Limb (tissue), 2 donors: ENCODE measurements at regions not wholly inside any gene's neighbourhood (a gene's known extent, or its start where the extent isn't known, plus 50 kb on each side); places are given as distances from the start of the nearest gene placed in this dataset.
"Not testable (repeated sequence)": the region's sequence is repeated elsewhere in the genome, so short reads cannot be mapped to it uniquely, and the experiment has no call there.

Experiments
- DNase-seq, 2 donors: peaks; one replicate each; pipeline ENCODE4 v3.0.0-alpha.2; 2016; ENCODE audit errors: extremely low spot score in 2 of 2

- DNase-seq = no peak
Measured at GRCh38 chr2:184993746-184994145, 395.4 kb downstream of the ZNF804A start.

DNA sequence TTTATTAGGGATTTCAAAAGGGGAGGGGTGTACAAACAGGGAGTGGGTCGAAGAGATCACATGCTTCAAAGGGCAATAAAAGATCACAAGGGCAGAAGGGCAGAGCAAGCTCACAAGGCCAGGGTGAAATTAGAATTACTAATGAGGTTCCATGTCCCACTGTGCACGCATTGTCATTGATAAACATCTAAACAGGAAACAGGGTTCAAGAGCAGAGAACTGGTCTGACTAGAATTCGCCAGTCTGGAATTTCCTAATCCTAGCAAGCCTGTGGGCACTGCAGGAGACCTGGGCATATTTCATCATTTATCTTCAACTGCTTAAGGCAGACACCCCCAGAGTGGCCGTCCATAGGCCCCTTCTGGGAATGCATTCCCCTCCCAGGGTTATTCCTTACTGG lies 408.2 kb downstream of the ZNF804A start:
- DNase-seq = no peak

- no peak for DNase-seq
Measured at GRCh38 chr2:185012643-185013042, 414.3 kb downstream of the ZNF804A start.

DNA sequence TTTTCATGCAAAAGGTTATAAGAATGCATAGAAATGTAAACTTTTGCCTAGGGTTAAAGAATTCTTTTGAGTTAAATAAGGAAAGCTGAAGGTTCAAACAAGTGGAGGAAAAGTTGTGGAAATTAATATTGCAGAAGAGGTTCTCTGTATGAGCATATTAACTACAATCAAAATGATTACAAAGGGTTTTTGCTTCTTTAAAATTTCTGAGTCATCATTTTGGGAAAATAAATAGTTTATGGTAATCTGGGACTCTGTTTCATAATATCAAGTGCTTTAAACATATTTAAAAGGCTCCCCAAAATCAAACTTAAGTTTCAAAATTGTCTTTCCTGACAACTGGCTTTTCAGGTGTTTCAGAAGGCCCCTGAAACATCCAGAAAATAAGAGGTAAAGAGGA lies 415.7 kb downstream of the ZNF804A start:
- DNase-seq = no peak

DNA sequence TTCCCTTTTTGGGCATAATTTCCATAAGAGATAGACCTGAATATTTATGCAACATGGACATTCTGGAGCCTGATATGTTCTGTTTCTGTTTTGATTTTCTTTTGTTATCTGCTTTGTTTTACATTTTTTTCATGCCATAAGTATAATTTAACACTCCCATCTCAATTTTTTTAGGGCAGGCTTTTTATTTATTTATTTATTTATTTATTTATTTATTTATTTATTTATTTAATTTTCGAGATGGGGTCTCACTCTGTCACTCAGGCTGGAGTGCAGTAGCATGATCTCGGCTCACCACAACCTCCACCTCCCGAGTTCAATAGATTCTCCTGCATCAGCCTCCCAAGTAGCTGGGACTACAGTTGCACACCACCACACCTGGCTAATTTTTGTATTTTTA lies 427.6 kb downstream of the ZNF804A start:
- DNase-seq = not testable (repeated sequence)

DNA sequence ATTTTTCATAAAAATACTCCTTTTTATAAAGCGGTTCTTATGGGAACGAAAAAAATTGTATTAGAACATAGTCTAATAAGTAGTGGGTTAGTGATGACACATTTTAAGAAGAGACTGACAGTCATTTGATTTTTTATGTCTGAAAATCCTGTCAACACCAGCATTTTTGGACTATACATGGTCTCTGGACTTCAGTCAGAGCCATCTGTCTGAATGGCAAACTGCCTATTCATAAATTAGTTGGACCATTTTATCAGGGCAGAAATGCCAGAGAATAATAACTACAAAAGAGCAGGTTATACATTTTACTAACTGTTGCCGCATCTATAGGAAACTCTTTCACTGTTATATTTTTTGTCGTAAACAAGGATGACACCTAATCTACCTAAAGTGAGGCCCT lies 437.6 kb downstream of the ZNF804A start:
- DNase-seq = no peak

GRCh38 chr2:185044323-185044874 lies 446.1 kb downstream of the ZNF804A start:
- DNase-seq = no peak

DNA sequence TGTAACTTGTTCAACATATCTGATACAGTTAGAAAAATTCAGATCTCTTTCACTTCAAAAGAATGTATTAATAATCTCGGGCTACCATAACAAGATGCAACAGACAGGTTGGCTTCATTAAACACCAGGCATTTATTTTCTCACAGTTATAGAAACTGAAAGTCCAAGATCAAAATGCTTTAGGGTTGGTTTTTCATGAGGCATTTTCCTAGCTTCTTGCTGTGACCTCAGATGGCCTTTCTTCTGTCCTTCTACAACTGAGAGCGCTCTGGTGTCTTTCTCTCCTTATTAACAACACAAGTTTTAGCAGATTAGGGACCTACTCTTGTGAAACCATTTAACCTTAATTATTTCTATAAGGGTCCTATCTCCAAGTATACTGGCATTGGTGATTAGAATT lies 452.5 kb downstream of the ZNF804A start:
- no peak for DNase-seq

GRCh38 chr2:185063761-185064160 lies 465.4 kb downstream of the ZNF804A start:
- no peak for DNase-seq

GRCh38 chr2:185066128-185066527 lies 467.8 kb downstream of the ZNF804A start:
- DNase-seq = no peak

GRCh38 chr2:185069107-185069506 lies 470.8 kb downstream of the ZNF804A start:
- DNase-seq = no peak

- no peak for DNase-seq
Measured at GRCh38 chr2:185074156-185074555, 475.8 kb downstream of the ZNF804A start.

- no peak for DNase-seq
Measured at GRCh38 chr2:185082749-185083148, 484.4 kb downstream of the ZNF804A start.

GRCh38 chr2:185108588-185108987 lies 510.3 kb downstream of the ZNF804A start:
- no peak for DNase-seq

- DNase-seq = no peak
Measured at GRCh38 chr2:185127412-185127811, 529.1 kb downstream of the ZNF804A start.

DNA sequence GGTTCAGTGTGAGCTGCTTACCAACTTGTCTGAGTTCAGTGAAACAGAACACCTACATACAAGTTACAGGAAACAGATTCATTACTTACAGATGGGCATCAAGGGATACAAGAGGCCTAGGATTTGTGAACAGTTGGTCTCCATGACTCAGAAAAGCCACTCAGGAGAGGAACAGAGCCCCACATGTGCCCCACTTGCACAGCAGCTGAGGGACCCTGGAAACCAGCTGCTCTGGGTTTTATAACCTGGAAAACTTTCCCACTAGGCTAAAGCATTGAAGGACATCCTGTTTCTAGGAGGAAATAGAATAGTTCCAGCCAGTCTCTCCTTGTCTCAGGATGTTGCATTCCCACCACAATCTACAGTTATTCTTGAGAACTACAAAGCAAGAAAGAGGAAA lies 530.0 kb downstream of the ZNF804A start:
- peak in 1 of 2 donors; percentile 5 for DNase-seq

GRCh38 chr2:185128996-185129395 lies 530.7 kb downstream of the ZNF804A start:
- peak in 1 of 2 donors; percentile 30 for DNase-seq

GRCh38 chr2:185130685-185131084 lies 532.4 kb downstream of the ZNF804A start:
- DNase-seq = no peak

DNA sequence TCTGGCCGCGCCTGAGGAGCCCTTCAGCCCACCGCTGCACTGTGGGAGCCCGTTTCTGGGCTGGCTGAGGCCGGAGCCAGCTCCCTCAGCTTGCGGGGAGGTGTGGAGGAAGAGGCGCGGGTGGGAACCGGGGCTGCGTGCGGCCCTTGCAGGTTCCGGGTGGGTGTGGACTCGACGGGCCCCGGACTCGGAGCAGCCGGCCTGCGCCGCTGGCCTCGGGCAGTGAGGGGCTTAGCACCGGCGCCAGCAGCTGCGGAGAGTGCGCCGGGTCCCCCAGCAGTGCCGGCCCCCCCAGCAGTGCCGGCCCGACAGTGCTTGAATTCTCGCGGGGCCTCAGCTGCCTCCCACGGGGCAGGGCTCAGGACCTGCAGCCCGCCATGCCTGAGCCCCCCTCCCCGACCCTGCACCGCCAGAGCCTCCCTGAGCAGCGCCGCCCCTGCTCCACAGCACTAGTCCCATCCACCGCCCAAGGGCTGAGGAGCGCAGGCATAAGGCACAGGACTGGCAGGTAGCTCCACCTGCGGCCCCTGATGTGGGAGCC lies 534.2 kb downstream of the ZNF804A start:
- DNase-seq = no peak

- no peak for DNase-seq
Measured at GRCh38 chr2:185137700-185138099, 539.4 kb downstream of the ZNF804A start.

DNA sequence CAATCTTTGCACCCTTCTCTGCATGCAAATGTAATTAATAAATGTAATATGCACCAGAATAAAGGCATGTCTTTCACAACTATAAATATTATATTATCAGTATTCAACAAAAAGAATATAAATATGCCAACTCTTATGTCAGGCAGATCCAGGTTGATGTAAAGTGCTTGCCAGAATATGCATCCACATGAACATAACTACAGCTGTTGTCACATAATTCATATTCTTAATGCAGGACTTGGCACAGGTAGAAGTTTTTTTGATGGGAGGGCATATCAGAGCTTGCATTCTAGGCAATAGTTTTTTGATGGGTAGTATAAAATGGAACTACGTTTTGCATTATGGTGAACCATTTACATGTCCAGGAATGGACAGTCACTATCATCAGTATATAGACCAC lies 544.3 kb downstream of the ZNF804A start:
- DNase-seq = no peak

GRCh38 chr2:185144159-185144919 lies 546.0 kb downstream of the ZNF804A start:
- no peak for DNase-seq
